Stimulated activated naive CD4-positive, alpha-beta T cell (primary cell): ENCODE measurements at regions not wholly inside any gene's neighbourhood (a gene's known extent, or its start where the extent isn't known, plus 50 kb on each side); places are given as distances from the start of the nearest gene placed in this dataset.

ENCODE experiments used
- DNase-seq, 6 experiments: peaks; one replicate each; lab custom pipeline; 2025; lab: John Stamatoyannopoulos, UW

- no peak for DNase-seq
Measured at GRCh38 chr15:95327183-95327525, 1003.3 kb upstream of the NR2F2 start.

GRCh38 chr15:95327661-95328060 is 1002.8 kb upstream of the NR2F2 start:
- DNase-seq = no peak

DNA sequence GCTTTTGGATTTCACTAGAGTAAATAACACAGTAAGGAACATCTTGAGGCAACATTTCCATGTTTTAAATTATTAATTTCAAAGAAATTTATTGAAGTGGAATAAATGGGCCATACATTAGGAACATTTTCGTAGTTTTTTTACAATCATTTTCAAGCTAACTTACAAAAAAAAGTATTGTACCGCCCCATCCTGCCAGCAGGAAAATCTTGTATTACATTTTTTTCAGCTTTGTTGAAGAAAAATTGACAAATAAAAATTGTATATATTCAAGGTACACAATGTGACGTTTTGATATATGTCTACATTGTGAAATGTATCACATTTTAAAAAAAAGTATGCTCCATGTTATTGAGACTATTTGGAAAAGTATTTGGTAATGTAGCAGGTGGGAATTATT is 1001.9 kb upstream of the NR2F2 start:
- no peak for DNase-seq

GRCh38 chr15:95329362-95329761 is 1001.1 kb upstream of the NR2F2 start:
- DNase-seq = no peak

GRCh38 chr15:95341686-95342085 is 988.8 kb upstream of the NR2F2 start:
- no peak for DNase-seq

DNA sequence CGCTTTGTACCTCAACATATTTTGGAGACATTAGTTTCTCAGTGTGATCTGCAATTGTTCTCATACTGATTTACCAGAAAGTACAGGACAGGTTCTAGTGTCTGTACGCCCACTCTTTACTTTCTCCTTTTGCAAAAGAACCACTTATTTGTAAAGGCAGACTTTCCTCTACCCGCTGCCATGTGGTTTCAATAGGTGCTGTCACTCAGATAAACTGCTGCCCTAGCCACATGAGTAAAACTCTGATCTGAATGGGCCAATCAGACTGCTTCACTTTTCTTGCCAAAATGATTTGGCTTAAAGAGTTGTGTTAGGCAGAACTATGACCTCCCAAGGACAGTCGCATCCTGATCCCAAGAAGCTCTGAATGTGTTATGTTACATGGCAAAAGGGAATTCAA is 984.6 kb upstream of the NR2F2 start:
- DNase-seq = no peak

- no peak for DNase-seq
Measured at GRCh38 chr15:95346721-95347475, 983.6 kb upstream of the NR2F2 start.

- DNase-seq = no peak
Measured at GRCh38 chr15:95347837-95348236, 982.7 kb upstream of the NR2F2 start.

DNA sequence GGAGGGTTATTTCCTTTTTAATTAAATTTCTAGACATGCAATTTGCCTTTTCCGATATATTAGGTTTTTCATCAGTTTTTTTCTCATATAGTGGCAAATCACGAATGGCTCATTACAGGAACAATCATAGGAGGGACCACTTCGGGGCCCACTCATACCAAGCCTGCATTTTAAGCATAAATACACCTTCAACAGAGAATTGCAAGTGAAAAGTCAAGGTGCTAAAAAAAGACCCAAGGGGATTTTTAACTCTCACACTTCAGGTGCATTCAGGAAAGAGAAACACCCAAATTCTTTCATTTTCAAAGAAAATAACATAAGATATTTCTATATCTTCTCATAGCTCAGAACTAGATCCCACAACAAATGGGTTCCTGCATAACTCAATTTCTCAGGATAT is 979.6 kb upstream of the NR2F2 start:
- DNase-seq = no peak

DNA sequence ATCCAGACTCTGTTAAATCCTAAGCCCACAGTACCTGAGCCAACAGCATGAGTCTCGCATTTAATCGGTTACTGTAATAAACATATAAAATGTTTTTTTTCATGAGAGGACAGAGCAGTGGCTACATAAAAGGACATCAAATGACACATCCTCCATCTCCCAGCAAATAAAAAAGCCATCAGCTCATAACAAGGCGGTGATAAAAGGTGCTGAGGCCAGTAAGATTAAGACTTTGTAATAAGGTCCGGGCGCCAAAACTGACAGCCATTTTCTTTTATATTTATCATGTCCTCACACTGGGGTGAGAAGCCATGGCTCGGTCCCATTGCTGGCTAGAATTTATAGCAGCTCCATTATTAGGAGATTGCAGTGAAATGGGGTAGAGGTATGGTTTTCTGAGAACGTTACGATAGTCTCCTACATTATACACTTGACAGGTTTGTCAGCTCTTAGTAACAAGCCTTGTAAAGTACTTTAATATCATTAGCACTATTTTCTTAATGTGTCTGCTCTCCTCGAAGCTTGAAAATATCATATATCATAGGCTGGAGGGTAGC is 977.8 kb upstream of the NR2F2 start:
- DNase-seq = no peak

DNA sequence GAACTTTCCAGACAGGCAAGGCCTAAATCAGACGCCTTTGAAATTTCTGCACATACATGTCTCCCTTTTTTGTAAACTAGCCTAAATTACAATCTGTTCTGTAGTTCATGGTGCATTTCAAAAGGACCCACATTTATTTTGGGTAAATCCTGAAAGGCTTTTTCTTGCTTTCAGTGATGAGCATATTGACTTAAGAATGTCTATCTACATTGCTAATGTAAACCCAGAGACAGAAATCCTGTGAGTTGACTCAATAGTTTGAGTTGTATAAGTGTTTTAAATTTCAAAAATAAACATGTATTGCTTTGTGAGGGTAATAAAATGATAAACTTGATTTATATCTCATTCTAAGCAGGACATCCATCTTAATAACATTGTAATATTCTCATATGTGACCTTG is 977.0 kb upstream of the NR2F2 start:
- no peak for DNase-seq

DNA sequence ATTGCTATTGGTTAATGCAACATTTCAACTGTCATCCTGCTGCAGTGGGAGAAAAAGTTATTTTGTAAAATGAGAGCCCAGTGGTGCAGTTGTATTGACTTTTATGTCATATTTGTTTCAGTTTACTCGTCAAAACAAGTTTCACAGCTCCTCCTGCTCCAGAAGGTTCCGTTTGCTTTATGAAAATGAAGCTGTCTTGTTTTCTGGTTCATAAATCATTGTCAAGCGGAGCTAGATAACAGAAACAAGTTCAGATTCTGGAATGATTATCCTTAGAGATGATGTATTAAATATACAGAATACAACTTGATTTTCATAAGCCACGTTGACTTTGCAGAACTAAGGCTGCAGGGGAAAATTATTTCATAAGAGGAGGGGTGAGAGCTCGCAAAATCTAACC is 970.5 kb upstream of the NR2F2 start:
- no peak for DNase-seq

GRCh38 chr15:95362306-95362705 is 968.2 kb upstream of the NR2F2 start:
- no peak for DNase-seq

GRCh38 chr15:95363646-95364045 is 966.9 kb upstream of the NR2F2 start:
- DNase-seq = no peak

DNA sequence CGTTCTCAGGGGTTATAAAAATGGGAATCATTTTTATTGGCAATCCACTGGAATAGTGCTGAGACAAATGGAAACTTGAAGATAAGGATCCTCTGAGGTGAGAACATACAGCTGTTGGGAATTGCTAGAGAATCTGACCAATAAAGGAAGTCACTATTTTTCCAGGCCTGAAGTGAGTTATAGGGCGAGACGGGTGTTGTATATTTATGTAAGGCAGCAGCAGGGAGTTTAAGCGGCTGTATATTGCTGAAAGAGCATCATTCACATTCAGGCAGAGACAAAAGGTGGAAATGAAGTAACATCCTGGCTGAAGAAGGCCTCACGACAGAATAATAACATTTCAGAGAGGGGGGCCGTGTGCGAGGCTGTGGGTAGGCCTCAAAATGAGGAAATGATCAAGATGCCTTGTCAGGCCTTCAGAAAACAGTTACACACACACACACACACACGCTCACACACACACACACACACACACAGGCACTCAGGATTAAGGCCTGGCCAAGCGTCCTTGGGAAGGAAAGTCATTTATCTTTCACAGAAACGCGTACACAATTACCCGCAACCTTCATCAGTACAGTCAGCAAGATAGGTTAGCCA is 964.9 kb upstream of the NR2F2 start:
- DNase-seq = no peak

DNA sequence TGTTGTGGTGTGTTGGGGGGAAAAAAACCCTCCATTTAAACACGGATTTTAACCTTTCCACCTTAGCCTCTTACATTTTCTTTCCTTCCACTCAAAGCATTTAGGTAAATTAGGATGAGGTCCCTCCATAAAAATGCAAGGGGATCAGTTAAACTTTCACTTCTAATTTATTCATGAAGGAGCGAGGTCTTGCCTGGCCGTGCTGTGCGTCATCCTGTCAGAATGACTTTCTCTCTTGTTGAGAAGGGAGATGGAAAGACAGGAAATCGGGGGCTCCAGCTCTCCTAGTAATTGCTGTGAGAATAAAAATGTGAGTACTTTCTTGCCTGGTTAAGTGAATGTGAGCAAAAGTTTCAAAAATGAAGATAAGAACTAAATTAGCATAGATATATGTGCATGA is 962.3 kb upstream of the NR2F2 start:
- no peak for DNase-seq

DNA sequence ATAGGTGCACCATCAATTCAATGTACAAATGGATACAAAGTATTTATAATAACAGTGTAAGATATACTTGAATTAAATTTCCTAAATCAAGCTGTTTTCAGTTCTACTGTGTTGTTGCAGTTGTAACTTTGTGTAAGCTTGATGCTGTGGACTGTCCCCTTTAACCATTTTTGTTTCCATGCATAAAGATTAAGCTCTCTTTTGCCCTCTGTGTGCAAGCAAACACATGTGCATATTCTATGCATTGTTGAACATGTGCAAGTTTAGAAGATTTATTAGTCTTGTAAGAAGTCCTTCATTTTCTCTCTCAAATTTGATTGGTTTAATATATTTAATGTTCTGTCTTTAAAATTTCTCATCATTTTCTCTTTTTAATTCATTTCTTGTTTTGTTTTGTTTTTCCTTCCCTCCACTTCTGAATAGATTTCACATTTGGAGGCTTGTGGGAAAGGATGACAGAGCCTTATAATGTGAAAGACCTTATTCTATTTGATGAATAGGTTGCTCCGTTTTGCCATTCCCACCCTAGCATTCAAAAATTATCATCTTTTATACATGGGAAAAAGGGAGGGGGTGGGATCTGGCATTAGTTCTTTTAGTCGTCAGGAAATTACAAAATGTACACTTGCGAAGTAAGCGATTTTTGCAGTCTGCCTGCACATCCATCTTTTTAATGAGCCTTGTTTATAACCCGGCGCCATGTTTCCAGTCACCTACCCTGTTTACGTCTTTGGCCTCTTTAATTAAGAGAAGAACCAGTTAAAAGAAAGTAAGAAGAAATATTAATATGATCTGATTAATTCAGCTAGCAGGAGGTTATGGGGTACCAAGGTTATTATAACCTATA is 961.5 kb upstream of the NR2F2 start:
- DNase-seq = no peak

DNA sequence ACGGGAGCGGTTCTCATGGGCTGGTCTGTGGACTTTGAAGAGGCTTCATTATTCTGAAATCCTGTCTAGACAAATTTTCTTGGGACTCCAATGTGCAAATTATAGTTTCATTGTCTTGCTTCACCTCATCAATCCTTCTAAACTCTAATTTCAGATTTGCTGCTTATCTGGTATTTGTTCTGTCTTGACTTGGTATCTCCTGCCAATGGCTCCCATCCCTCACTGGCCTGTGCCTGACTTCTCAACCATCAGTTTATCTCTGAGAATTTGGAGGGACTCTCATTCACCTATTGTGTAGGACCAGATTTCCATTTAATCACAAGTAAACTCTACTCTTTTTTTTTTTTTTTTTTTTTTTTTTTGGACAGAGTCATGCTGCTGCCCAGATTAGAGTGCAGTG is 960.2 kb upstream of the NR2F2 start:
- no peak for DNase-seq

- DNase-seq = no peak
Measured at GRCh38 chr15:95371664-95372063, 958.8 kb upstream of the NR2F2 start.

- DNase-seq = no peak
Measured at GRCh38 chr15:95375281-95375680, 955.2 kb upstream of the NR2F2 start.

DNA sequence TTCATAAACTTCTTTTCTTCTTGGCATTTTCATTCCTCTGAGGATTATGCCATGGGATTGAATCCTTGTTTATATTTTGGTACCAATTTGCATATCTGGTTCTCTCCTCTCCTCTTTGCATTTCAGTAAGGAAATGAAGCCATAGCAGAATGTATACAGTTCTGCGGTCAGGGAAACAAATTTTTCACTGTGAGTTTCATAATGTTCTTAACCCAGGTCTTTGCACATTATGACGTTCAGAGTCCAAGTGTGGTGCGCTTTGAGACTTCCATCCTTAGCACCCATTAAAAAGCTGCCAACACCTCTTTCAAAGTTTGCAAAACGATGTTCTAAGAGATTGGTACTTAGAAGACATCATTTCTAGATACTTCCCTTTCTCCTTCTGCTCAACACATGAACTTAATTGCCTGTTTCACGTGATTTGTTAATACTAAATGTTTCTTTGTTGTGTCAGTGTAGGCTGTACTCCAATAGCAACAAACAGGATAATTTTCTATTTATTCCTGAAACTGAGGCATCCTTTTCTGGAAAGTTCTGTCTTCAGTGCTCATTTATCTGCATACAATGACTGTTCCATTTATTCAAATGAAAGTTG is 953.1 kb upstream of the NR2F2 start:
- no peak for DNase-seq
